CD1c-positive myeloid dendritic cell (primary cell): ENCODE measurements at regions not wholly inside any gene's neighbourhood (a gene's known extent, or its start where the extent isn't known, plus 50 kb on each side); places are given as distances from the start of the nearest gene placed in this dataset.
"Not testable (repeated sequence)": the region's sequence is repeated elsewhere in the genome, so short reads cannot be mapped to it uniquely, and the experiment has no call there.

Experiments used
- DNase-seq: peaks from one replicate; pipeline ENCODE4 v3.0.0-alpha.2; 2016; ENCODE audit errors: extremely low spot score

- no peak for DNase-seq
Observed at GRCh38 chr16:79977940-79978836, 377.7 kb upstream of the MAF start.

GRCh38 chr16:79973320-79973719 lies 372.8 kb upstream of the MAF start:
- no peak for DNase-seq

GRCh38 chr16:79972053-79972704 lies 371.6 kb upstream of the MAF start:
- DNase-seq, result no peak

- no peak for DNase-seq
Observed at GRCh38 chr16:79971237-79971572, 370.7 kb upstream of the MAF start.

- DNase-seq, result no peak
Observed at GRCh38 chr16:79970551-79971236, 370.2 kb upstream of the MAF start.

GRCh38 chr16:79970087-79970486 lies 369.6 kb upstream of the MAF start:
- DNase-seq, result no peak

GRCh38 chr16:79969458-79969857 lies 368.9 kb upstream of the MAF start:
- no peak for DNase-seq

- DNase-seq, result no peak
Observed at GRCh38 chr16:79966226-79966625, 365.7 kb upstream of the MAF start.

- no peak for DNase-seq
Observed at GRCh38 chr16:79965718-79966117, 365.2 kb upstream of the MAF start.

- no peak for DNase-seq
Observed at GRCh38 chr16:79964104-79964503, 363.6 kb upstream of the MAF start.

- DNase-seq, result no peak
Observed at GRCh38 chr16:79962962-79963361, 362.4 kb upstream of the MAF start.

GRCh38 chr16:79959226-79959625 lies 358.7 kb upstream of the MAF start:
- no peak for DNase-seq

- DNase-seq, result no peak
Observed at GRCh38 chr16:79954921-79955705, 354.6 kb upstream of the MAF start.

GRCh38 chr16:79950932-79951719 lies 350.6 kb upstream of the MAF start:
- DNase-seq, result peak; percentile 30

- DNase-seq, result no peak
Observed at GRCh38 chr16:79949417-79949816, 348.9 kb upstream of the MAF start.

- no peak for DNase-seq
Observed at GRCh38 chr16:79947771-79948170, 347.2 kb upstream of the MAF start.

- DNase-seq, result no peak
Observed at GRCh38 chr16:79946252-79946651, 345.7 kb upstream of the MAF start.

GRCh38 chr16:79943736-79944135 lies 343.2 kb upstream of the MAF start:
- DNase-seq, result no peak

GRCh38 chr16:79938575-79938974 lies 338.0 kb upstream of the MAF start:
- no peak for DNase-seq

GRCh38 chr16:79937671-79938070 lies 337.1 kb upstream of the MAF start:
- DNase-seq, result not testable (repeated sequence)

GRCh38 chr16:79933603-79934002 lies 333.1 kb upstream of the MAF start:
- DNase-seq, result no peak
